Retinal pigment epithelial cell (primary cell): ENCODE measurements at regions not wholly inside any gene's neighbourhood (a gene's known extent, or its start where the extent isn't known, plus 50 kb on each side); places are given as distances from the start of the nearest gene placed in this dataset.

Experiments used
- DNase-seq: peaks from one replicate; pipeline ENCODE4 v3.0.0-alpha.2; 2010; ENCODE audit warnings: low read depth
- H3K4me3 ChIP-seq: 2 replicates; pipeline ENCODE4 v1.5.1; 2011; ENCODE audit warnings: mild to moderate bottlenecking, low read length, control low read depth, moderate library complexity
- TF ChIP-seq, protein P1 (sequence below): conservative IDR thresholded peaks from 2 replicates; pipeline ENCODE4 v1.5.1; 2011; ENCODE audit warnings: low read depth, low read length, control low read depth, inconsistent platforms

DNA sequence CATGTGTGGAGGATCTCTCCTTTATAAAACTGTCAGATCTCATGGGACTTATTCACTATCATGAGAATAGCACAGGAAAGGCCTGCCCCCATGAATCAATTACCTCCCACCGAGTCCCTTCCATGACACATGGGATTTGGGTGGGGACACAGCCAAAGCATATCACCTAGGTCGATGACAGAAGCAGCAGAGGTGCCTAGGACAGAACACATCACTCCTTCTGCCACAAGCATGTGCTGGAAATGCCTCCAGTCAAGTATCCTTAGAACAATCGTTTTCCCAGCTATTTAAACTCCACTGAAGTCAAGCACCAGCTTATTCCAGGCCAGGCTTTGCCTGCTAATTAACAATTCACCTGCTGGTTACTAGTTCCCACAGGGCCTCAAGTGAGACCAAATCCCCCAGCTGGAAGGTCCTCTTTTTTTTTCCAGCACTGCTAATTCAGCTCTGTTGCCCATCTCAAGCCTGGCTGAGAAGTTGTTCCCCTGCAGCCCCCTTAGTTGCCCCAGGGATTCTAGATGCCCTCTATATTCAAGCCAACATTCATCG is 212.3 kb upstream of the NUDT4 start:
- DNase-seq = no peak
- H3K4me3 ChIP-seq = no peak overlapping the region
- TF ChIP-seq, protein P1, sequence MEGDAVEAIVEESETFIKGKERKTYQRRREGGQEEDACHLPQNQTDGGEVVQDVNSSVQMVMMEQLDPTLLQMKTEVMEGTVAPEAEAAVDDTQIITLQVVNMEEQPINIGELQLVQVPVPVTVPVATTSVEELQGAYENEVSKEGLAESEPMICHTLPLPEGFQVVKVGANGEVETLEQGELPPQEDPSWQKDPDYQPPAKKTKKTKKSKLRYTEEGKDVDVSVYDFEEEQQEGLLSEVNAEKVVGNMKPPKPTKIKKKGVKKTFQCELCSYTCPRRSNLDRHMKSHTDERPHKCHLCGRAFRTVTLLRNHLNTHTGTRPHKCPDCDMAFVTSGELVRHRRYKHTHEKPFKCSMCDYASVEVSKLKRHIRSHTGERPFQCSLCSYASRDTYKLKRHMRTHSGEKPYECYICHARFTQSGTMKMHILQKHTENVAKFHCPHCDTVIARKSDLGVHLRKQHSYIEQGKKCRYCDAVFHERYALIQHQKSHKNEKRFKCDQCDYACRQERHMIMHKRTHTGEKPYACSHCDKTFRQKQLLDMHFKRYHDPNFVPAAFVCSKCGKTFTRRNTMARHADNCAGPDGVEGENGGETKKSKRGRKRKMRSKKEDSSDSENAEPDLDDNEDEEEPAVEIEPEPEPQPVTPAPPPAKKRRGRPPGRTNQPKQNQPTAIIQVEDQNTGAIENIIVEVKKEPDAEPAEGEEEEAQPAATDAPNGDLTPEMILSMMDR = no peak

DNA sequence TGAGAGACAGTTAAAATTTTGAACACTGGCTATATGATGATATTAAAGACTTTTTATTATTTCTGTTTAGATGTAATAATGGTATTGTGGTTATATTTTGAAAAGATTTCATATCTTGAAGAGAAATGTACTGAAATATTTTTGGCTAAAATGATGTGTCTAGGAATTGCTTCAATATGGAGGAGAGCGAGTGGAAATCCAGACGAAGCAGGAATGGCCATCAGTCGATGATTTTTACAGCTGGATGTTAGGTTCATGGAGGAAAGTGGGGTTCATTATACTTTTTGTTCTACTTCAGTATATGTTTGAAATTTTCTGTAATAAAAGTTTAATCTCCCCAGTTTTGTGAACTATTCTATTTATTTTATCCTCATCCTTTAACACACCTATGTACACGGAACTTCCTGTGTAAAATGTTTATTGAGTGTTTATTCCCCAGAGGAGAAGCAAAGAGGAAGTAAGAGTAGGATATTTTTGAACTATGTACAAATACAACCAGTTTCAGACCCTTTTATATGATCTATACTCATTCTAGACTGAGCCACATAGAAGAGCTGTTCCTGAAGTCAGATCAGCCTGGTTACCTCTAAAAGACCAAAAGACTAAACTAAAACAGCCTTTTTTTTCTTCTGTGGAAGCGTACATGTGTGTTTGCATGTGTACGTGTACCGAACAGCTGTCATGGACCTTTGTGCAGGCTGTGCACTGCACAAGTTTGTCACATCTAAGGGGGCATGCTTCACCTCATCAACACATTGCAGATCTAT is 211.0 kb upstream of the NUDT4 start:
- no peak overlapping the region for H3K4me3 ChIP-seq
- DNase-seq = no peak
- TF ChIP-seq, protein P1 = no peak

DNA sequence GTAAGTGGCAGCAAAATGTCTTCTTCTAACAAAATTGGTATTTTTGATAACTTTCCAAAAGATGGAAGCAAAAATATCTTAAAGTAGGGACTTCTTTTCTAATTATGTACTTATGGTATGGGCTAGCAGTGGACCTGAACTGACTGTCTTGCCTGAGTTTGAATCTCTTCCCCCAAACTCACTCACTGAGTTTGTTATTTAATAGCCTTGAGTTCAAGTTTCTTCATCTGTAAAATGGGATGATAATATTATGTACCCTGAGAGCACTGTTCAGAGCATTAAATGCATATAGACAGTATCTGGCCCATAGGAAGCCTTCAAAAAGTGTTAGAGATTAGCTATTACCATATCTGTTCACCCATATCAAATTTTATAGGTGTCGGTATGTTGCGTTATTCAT is 210.4 kb upstream of the NUDT4 start:
- no peak for DNase-seq
- TF ChIP-seq, protein P1 = no peak
- H3K4me3 ChIP-seq = no peak overlapping the region

DNA sequence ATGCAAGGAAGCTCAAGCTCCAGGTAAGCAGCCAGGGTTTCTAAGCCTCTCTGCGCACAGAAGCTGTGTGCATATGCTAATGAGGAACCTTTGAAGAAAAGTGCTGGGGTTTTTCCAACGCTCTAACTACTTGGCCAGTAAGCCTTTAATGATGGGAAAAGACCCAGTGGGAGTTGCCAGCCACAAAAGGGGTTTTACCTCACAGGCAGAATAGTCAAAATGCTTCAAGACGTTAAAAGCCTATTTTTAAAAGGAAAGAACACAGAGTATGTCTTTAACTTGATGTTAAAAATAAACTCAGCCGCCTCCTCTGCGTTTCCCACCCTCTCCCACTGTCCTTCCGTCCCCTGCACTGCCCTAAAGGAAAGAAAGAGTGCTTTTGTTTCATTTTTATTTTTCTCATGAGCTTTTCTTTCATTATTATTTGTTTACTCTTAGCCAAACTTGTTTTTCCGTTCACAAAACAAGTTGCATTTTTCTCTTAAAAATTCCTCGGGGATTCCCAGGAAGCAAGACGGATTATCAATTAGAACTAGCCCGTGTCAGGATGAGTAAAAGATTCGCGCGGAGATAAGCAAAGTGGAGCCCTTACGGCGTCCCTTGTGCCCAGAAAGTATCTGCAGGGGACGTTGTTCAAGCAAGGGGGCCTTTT is 209.8 kb upstream of the NUDT4 start:
- peak overlapping the region; percentile 44 for H3K4me3 ChIP-seq
- DNase-seq = no peak

DNA sequence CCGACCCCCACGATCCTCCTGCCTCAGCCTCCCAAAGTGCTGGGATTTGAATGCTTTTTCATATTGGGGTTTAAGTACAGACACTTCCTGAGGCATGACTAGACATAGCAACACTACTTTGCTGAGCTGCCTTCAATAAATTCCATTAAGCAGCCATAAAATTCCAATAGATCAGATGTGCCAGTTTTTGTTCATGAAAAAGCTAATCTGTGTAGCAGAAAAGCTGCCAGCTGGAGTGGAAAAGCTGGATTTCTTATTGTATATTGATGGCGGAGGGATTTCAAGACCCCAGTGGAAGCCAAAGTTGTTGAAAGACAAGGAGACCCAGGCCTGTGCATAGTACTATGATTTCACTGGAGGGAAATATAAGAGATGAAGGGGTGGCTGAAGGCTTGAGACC is 209.0 kb upstream of the NUDT4 start:
- no peak overlapping the region for H3K4me3 ChIP-seq

More for the DNA sequence above, 209.8 kb upstream of the NUDT4 start:
- TF ChIP-seq, protein P1 = no peak

DNA sequence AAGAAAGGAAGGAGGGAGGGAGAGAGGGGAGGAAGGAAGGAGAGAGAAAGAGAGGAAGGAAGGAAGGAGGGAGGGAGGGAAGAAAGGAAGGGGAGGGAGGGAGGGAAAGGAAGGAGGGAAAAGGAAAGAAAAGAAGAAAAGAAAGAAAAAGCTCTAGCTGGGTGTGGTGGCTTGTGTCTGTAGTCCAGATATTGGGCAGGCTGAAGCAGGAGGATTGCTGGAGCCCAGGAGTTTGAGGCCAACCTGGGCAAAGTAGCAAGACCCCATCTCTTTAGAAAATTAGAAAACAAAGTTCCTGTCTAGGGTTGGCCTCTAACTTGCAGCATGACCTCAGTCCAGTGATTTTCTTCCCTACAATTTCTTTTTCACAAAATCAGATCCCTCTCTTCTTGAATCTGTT is 208.2 kb upstream of the NUDT4 start:
- H3K4me3 ChIP-seq = no peak overlapping the region
- TF ChIP-seq, protein P1 = no peak
- DNase-seq = no peak

More for the DNA sequence above, 209.0 kb upstream of the NUDT4 start:
- no peak for DNase-seq
- TF ChIP-seq, protein P1 = no peak
